ENCODE measurements at regions not wholly inside any gene's neighbourhood (a gene's known extent, or its start where the extent isn't known, plus 50 kb on each side); places are given as distances from the start of the nearest gene placed in this dataset.

DNA sequence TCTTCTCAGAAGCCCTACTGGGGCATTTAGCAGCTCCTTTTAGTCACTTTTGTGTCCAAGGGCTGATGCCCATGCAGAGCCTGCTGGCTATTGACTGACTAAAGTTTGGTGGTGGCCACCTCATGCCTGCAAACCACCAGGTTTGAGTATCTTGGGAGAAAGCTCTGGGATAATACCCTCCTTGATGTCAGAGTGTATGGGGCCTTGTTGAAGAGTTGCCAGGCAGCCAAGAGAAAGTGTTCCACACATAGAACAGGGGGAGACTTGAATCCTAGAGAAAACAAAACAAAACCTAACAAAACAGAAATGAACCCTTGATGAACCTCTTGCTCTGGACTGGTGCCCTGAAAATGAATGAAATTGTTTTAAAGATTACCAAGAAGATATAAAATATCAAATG is 1024.6 kb downstream of the SORCS1 start:
- Histone ChIP-seq H3K4me3 (replicated peaks in 1 of 3; ENCODE audit: insufficient read depth in 1 of 3, low read depth in 1 of 3, low read length in 3 of 3) (no peak overlapping the region), H4K20me1 (replicated peaks; ENCODE audit: control insufficient read depth, extremely low read depth, insufficient read depth, low read length) (no peaks in the 10 kb centered on the region), H3K9ac (replicated peaks; ENCODE audit: extremely low read depth, insufficient read depth, low read length) (no peak overlapping the region), H3K79me2 (ENCODE audit: control insufficient read depth, insufficient read depth, low read length) (no peaks in the 10 kb centered on the region), H3K27me3 (ENCODE audit: control insufficient read depth in 2 of 2, insufficient read depth in 2 of 2, low read length in 2 of 2) (no peaks in the 10 kb centered on the region), H3K9me3 (replicated peaks; ENCODE audit: control insufficient read depth, insufficient read depth, low read length) (peaks cover 6% of the 10 kb centered on the region), H3K4me1 (ENCODE audit: control insufficient read depth, extremely low read depth, insufficient read depth, low read length) (no peaks in the 10 kb centered on the region), H2AFZ (ENCODE audit: low read depth, low read length) (no peak overlapping the region), H3K27ac (ENCODE audit: insufficient read depth, low read depth, low read length) (no peak overlapping the region), H3K36me3 (ENCODE audit: control insufficient read depth in 2 of 2, extremely low read depth in 1 of 2, insufficient read depth in 2 of 2, low read length in 2 of 2) (no peaks in the 10 kb centered on the region), H3K4me2 (ENCODE audit: insufficient read depth, low read length) (no peak overlapping the region), H3K9me1 (replicated peaks; ENCODE audit: control insufficient read depth, extremely low read depth, insufficient read depth, low read length) (no peaks in the 10 kb centered on the region)
- BruUV-seq (replicated peaks) = no TSS peak
- FAIRE-seq = no peak
- ChIA-PET CTCF (no interaction called here), POLR2A (no interaction called here)
- dilution Hi-C loops (cut with MboI; ENCODE audit: extremely low pct_ligation_motif_present, low sequenced_read_pairs) = no loop called here
- TF ChIP-seq FOS (IDR thresholded peaks at IDR 0.05; ENCODE audit: borderline replicate concordance, insufficient read depth, low read length) = no peak
- TF ChIP-seq GATA2 (IDR thresholded peaks at IDR 0.05; ENCODE audit: insufficient read depth, insufficient read length, low read depth, low read length) = no peak
- DNase-seq (ENCODE audit: low read depth, low spot score) = no peak
- intact Hi-C loops (cut with micrococcal nuclease) = no loop called here

DNA sequence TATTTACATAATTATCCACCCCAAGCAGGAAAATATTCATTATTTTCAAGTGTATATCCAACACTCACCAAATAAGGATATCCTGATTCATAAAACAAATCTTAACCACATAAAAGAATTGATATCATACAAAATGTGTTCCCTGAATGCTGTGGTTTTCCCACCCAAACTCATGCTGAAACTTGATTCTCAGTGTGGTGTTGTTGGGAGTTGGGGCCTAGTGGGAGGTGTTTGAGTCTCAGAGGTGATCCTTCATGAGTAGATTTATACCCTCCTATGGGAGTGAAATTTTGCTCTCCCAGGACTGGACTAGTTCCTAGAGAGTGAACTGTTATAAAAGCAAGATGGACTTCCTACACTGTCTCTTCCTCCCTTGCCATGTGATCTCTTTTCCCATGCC is 1028.3 kb downstream of the SORCS1 start:
- Histone ChIP-seq H3K9me3 (replicated peaks; ENCODE audit: control insufficient read depth, insufficient read depth, low read length) (no peaks in the 10 kb centered on the region), H3K9ac (replicated peaks; ENCODE audit: extremely low read depth, insufficient read depth, low read length) (no peak overlapping the region), H4K20me1 (replicated peaks; ENCODE audit: control insufficient read depth, extremely low read depth, insufficient read depth, low read length) (no peaks in the 10 kb centered on the region), H3K27me3 (ENCODE audit: control insufficient read depth in 2 of 2, insufficient read depth in 2 of 2, low read length in 2 of 2) (no peaks in the 10 kb centered on the region), H3K4me2 (ENCODE audit: insufficient read depth, low read length) (no peak overlapping the region), H3K79me2 (ENCODE audit: control insufficient read depth, insufficient read depth, low read length) (no peaks in the 10 kb centered on the region), H3K27ac (ENCODE audit: insufficient read depth, low read depth, low read length) (no peak overlapping the region), H3K36me3 (ENCODE audit: control insufficient read depth in 2 of 2, extremely low read depth in 1 of 2, insufficient read depth in 2 of 2, low read length in 2 of 2) (no peaks in the 10 kb centered on the region), H3K9me1 (replicated peaks; ENCODE audit: control insufficient read depth, extremely low read depth, insufficient read depth, low read length) (no peaks in the 10 kb centered on the region), H3K4me3 (replicated peaks in 1 of 3; ENCODE audit: insufficient read depth in 1 of 3, low read depth in 1 of 3, low read length in 3 of 3) (no peak overlapping the region), H3K4me1 (ENCODE audit: control insufficient read depth, extremely low read depth, insufficient read depth, low read length) (no peaks in the 10 kb centered on the region), H2AFZ (ENCODE audit: low read depth, low read length) (no peak overlapping the region)
- TF ChIP-seq FOS (IDR thresholded peaks at IDR 0.05; ENCODE audit: borderline replicate concordance, insufficient read depth, low read length) (no peak), POLR2AphosphoS5 (IDR thresholded peaks at IDR 0.05; ENCODE audit: insufficient read depth, low read depth, low read length) (no peak), EZH2 (IDR thresholded peaks at IDR 0.05; ENCODE audit: borderline replicate concordance, low read depth, low read length, severe bottlenecking) (no peak), JUN (IDR thresholded peaks at IDR 0.05; ENCODE audit: borderline replicate concordance, insufficient read depth, insufficient read length, low read depth) (no peak)
- TF ChIP-seq, protein P1, sequence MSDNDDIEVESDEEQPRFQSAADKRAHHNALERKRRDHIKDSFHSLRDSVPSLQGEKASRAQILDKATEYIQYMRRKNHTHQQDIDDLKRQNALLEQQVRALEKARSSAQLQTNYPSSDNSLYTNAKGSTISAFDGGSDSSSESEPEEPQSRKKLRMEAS (IDR thresholded peaks at IDR 0.05; ENCODE audit: insufficient read depth, insufficient read length) = no peak
- TF ChIP-seq, protein P2, sequence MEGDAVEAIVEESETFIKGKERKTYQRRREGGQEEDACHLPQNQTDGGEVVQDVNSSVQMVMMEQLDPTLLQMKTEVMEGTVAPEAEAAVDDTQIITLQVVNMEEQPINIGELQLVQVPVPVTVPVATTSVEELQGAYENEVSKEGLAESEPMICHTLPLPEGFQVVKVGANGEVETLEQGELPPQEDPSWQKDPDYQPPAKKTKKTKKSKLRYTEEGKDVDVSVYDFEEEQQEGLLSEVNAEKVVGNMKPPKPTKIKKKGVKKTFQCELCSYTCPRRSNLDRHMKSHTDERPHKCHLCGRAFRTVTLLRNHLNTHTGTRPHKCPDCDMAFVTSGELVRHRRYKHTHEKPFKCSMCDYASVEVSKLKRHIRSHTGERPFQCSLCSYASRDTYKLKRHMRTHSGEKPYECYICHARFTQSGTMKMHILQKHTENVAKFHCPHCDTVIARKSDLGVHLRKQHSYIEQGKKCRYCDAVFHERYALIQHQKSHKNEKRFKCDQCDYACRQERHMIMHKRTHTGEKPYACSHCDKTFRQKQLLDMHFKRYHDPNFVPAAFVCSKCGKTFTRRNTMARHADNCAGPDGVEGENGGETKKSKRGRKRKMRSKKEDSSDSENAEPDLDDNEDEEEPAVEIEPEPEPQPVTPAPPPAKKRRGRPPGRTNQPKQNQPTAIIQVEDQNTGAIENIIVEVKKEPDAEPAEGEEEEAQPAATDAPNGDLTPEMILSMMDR (IDR thresholded peaks at IDR 0.05; ENCODE audit: extremely low read depth in 1 of 2, insufficient read depth in 1 of 2, low read depth in 1 of 2, low read length in 2 of 2) = no peak
- ChIA-PET POLR2A (no interaction called here), CTCF (no interaction called here)
- no peak for DNase-seq (ENCODE audit: low read depth, low spot score)
- intact Hi-C loops (cut with micrococcal nuclease) = no loop called here
- dilution Hi-C loops (cut with MboI; ENCODE audit: extremely low pct_ligation_motif_present, low sequenced_read_pairs) = no loop called here
- FAIRE-seq = no peak
- BruUV-seq (replicated peaks) = no TSS peak

Measured in endothelial cell of umbilical vein (primary cell).